ENCODE measurements at regions not wholly inside any gene's neighbourhood (a gene's known extent, or its start where the extent isn't known, plus 50 kb on each side); places are given as distances from the start of the nearest gene placed in this dataset.

DNA sequence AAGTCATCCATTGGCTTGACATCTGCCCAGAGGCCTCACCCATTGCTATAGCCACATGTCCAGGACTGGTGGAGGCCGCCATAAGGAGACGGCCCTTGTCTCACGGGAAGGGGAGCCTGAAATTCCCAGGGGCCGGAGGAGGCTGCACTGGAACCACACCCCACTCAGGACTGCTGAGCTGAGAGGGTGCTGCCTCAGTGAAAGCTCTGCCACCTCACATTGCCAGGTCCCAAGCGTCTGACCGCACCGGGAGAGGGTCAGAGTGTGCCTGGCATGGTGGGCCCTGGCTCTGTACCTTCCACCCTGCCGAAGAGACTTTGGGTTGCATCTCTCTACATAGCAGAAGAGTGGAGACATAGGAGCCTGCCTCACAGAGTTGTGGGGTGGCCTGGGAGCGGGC, 134.1 kb upstream of the GLI2 start:
- no peak for TF ChIP-seq EZH2 (IDR thresholded peaks at IDR 0.05; ENCODE audit: borderline replicate concordance, insufficient read depth, low read depth, low read length, poor library complexity, severe bottlenecking)
- TF ChIP-seq, protein P1, sequence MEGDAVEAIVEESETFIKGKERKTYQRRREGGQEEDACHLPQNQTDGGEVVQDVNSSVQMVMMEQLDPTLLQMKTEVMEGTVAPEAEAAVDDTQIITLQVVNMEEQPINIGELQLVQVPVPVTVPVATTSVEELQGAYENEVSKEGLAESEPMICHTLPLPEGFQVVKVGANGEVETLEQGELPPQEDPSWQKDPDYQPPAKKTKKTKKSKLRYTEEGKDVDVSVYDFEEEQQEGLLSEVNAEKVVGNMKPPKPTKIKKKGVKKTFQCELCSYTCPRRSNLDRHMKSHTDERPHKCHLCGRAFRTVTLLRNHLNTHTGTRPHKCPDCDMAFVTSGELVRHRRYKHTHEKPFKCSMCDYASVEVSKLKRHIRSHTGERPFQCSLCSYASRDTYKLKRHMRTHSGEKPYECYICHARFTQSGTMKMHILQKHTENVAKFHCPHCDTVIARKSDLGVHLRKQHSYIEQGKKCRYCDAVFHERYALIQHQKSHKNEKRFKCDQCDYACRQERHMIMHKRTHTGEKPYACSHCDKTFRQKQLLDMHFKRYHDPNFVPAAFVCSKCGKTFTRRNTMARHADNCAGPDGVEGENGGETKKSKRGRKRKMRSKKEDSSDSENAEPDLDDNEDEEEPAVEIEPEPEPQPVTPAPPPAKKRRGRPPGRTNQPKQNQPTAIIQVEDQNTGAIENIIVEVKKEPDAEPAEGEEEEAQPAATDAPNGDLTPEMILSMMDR (IDR thresholded peaks at IDR 0.05) = no peak

All from B cell (primary cell).